HG03354 (cell line): ENCODE measurements at regions not wholly inside any gene's neighbourhood (a gene's known extent, or its start where the extent isn't known, plus 50 kb on each side); places are given as distances from the start of the nearest gene placed in this dataset.

Experiments used
- ATAC-seq: cut with Tn5 transposase; IDR thresholded peaks from one replicate; pipeline ENCODE4 v1.9.1; 2021; ENCODE audit warnings: mild to moderate bottlenecking; ENCODE audit not compliant: unreplicated experiment, poor library complexity, severe bottlenecking

- ATAC-seq: peak; percentile 87
These were observed 243.5 kb upstream of the PREP start for GRCh38 chr6:105646391-105646867.

- ATAC-seq: no peak
These were observed 243.1 kb upstream of the PREP start for GRCh38 chr6:105645958-105646357.

GRCh38 chr6:105645156-105645555, 242.3 kb upstream of the PREP start:
- ATAC-seq: no peak

GRCh38 chr6:105644691-105645090, 241.8 kb upstream of the PREP start:
- no peak for ATAC-seq

GRCh38 chr6:105644073-105644489, 241.2 kb upstream of the PREP start:
- peak; percentile 36 for ATAC-seq

- ATAC-seq: no peak
These were observed 239.8 kb upstream of the PREP start for GRCh38 chr6:105642708-105643107.

- ATAC-seq: no peak
These were observed 238.6 kb upstream of the PREP start for GRCh38 chr6:105641504-105641903.

GRCh38 chr6:105639124-105639523, 236.2 kb upstream of the PREP start:
- ATAC-seq: no peak

GRCh38 chr6:105633814-105634213, 230.9 kb upstream of the PREP start:
- no peak for ATAC-seq

- ATAC-seq: no peak
These were observed 225.4 kb upstream of the PREP start for GRCh38 chr6:105628156-105628860.

GRCh38 chr6:105626295-105627158, 223.6 kb upstream of the PREP start:
- ATAC-seq: no peak

- no peak for ATAC-seq
These were observed 221.1 kb upstream of the PREP start for GRCh38 chr6:105624021-105624420.

GRCh38 chr6:105622226-105622625, 219.3 kb upstream of the PREP start:
- no peak for ATAC-seq

- ATAC-seq: no peak
These were observed 218.8 kb upstream of the PREP start for GRCh38 chr6:105621564-105622175.

- ATAC-seq: no peak
These were observed 218.0 kb upstream of the PREP start for GRCh38 chr6:105620878-105621277.

GRCh38 chr6:105619971-105620741, 217.3 kb upstream of the PREP start:
- ATAC-seq: no peak

GRCh38 chr6:105618247-105618646, 215.4 kb upstream of the PREP start:
- ATAC-seq: no peak

GRCh38 chr6:105616521-105616920, 213.6 kb upstream of the PREP start:
- no peak for ATAC-seq

GRCh38 chr6:105611606-105612005, 208.7 kb upstream of the PREP start:
- ATAC-seq: no peak
